Activated naive CD8-positive, alpha-beta T cell treated with anti-CD3 and anti-CD28 coated beads, Interleukin-2, amount 10 ng/mL, durations not matched to agents 7 days and 5 days (primary cell): ENCODE measurements at regions not wholly inside any gene's neighbourhood (a gene's known extent, or its start where the extent isn't known, plus 50 kb on each side); places are given as distances from the start of the nearest gene placed in this dataset.
"Not testable (repeated sequence)": the region's sequence is repeated elsewhere in the genome, so short reads cannot be mapped to it uniquely, and the experiment has no call there.

ENCODE experiments used
- ATAC-seq: fragments of 150-1000 bp; cut with Tn5 transposase; one replicate; pipeline ENCODE4 v1.10.0; 2021; ENCODE audit warnings: low read depth, moderate library complexity
- POLR2A ChIA-PET: fragments of 350-600 bp; sonication (Branson Sonifier 250); formaldehyde crosslinking; loops from one replicate; lab custom pipeline; 2021; ENCODE audit warnings: antibody characterized with exemption; lab: Charles Lee
- DNase-seq: peaks from one replicate; pipeline ENCODE4 v3.0.0; 2021
- H3K27ac Mint-ChIP-seq: one replicate; pipeline ENCODE4 v1.8.0; 2022; ENCODE audit warnings: mild to moderate bottlenecking, mixed read lengths
- H3K27me3 Mint-ChIP-seq: one replicate; pipeline ENCODE4 v1.8.0; 2022; ENCODE audit warnings: mild to moderate bottlenecking, moderate library complexity, mixed read lengths
- H3K36me3 Mint-ChIP-seq: one replicate; pipeline ENCODE4 v1.8.0; 2021; ENCODE audit warnings: mild to moderate bottlenecking, mixed read lengths
- H3K4me1 Mint-ChIP-seq: one replicate; pipeline ENCODE4 v1.8.0; 2021; ENCODE audit warnings: mixed read lengths
- H3K4me3 Mint-ChIP-seq: one replicate; pipeline ENCODE4 v1.8.0; 2022; ENCODE audit warnings: mild to moderate bottlenecking, moderate library complexity, mixed read lengths
- H3K9me3 Mint-ChIP-seq: one replicate; pipeline ENCODE4 v1.8.0; 2021; ENCODE audit warnings: mixed read lengths

DNA sequence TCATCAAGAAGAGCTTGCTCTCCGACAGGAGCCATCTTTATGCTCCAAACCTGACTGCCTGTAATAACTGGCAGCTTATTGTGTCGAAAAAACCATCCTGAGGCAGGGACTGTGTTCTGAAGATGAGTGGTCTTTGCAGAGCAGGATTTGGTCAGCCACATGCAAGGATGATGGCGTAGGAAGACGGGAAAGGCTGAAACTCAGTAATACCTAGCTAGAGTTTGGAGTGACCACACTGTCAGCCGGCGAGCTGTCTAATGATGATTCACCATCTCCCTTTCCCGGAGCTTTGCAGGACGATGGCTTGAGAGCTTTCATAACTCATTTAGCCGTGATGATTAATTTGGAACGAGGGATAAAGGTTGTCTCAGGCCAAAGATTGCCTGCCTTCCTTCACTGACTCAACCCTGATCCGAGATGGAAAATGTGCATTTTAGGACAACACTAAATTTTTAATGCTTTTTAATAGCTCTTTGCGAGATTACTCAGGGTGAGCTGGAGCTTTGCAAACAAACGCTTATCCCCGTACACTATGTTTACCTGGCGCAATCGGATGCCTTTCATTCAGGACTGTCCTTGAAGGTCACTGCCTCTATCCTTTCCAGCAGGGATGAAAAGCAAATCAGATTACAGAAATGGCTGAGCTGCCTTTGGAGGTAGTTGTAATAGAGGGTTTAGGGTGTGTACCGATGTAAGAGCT, 288.5 kb downstream of the ASMT start:
- H3K36me3 Mint-ChIP-seq: no peaks in the 10 kb centered on the region
- H3K4me3 Mint-ChIP-seq: no peak overlapping the region
- DNase-seq (no peak), ATAC-seq (no peak)
- H3K9me3 Mint-ChIP-seq: no peaks in the 10 kb centered on the region
- peaks cover 3% of the 10 kb centered on the region for H3K27me3 Mint-ChIP-seq
- no peak overlapping the region for H3K27ac Mint-ChIP-seq
- POLR2A ChIA-PET: no interaction called here
- H3K4me1 Mint-ChIP-seq: no peaks in the 10 kb centered on the region

DNA sequence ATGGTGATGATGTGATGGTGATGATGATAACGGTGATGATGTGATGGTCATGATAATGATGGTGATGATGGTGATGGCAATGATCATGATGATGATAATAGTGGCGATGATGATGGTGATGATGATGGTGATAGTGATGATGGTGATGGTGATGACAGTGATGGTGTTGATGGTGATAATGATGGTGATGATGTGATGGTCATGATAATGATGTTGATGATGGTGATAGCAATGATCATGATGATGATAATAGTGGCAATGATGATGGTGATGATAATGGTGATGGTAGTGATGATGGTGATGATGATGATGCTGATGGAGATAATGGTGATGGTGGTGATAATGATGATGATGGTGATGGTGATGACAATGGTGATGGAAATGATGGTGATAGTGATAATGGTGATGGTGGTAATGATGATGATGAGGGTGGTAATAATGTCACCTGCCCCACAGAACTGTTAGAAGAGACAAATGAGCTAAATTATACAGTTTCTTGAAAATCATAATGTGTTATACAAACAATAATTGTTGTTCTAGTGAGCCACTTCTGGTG, 289.9 kb downstream of the ASMT start:
- Mint-ChIP-seq H3K27me3 (peaks cover 3% of the 10 kb centered on the region), H3K4me3 (no peak overlapping the region), H3K36me3 (no peaks in the 10 kb centered on the region), H3K9me3 (no peaks in the 10 kb centered on the region), H3K4me1 (no peaks in the 10 kb centered on the region), H3K27ac (no peak overlapping the region)
- DNase-seq (no peak), ATAC-seq (no peak)
- POLR2A ChIA-PET: no interaction called here

DNA sequence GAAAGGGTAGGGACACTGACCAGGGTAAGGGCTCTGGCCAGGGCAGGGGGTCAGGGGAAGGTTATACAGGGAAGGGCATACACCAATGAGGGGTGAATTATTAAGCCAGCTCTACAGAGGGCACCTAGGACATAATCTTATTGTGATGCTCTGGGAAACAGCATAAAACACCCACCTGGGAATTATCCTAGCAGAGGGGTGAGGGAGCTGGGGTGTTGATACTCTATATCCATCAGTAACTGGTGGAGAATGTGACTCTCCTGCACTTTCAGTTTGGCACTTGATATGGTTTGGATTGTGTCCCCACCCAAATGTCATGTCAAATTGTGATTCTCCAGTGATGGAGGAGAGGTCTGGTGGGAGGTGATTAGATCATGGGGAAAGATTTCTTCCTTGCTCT, 291.2 kb downstream of the ASMT start:
- Mint-ChIP-seq H3K4me3 (no peak overlapping the region), H3K27me3 (no peaks in the 10 kb centered on the region), H3K4me1 (no peaks in the 10 kb centered on the region), H3K9me3 (no peaks in the 10 kb centered on the region), H3K36me3 (no peaks in the 10 kb centered on the region), H3K27ac (no peak overlapping the region)
- POLR2A ChIA-PET: no interaction called here
- ATAC-seq (no peak), DNase-seq (no peak)

DNA sequence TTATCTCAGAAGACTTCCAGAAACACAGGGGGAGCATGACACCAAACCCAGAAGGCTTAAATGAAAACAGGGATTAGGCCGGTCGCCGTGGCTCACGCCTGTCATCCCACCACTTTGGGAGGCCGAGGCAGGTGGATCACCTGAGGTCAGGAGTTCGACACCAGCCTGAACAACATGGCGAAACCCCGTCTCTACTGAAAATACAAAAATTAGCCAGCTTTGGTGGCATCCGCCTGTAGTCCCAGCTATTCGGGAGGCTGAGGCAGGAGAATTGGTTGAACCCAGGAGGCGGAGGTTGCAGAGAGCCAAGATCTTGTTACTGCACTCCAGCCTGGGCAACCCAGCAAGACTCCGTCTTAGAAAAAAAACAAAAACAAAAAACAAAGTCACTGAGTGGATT, 294.1 kb downstream of the ASMT start:
- DNase-seq, H3K9me3 Mint-ChIP-seq, H3K4me1 Mint-ChIP-seq, H3K36me3 Mint-ChIP-seq, ATAC-seq, H3K4me3 Mint-ChIP-seq, POLR2A ChIA-PET, H3K27ac Mint-ChIP-seq, H3K27me3 Mint-ChIP-seq: not testable (repeated sequence)

GRCh38 chrX:1909419-1910206, 294.8 kb downstream of the ASMT start:
- Mint-ChIP-seq H3K4me3 (no peak overlapping the region), H3K27me3 (no peaks in the 10 kb centered on the region), H3K4me1 (no peaks in the 10 kb centered on the region), H3K36me3 (no peaks in the 10 kb centered on the region), H3K9me3 (no peaks in the 10 kb centered on the region), H3K27ac (no peak overlapping the region)
- DNase-seq (no peak), ATAC-seq (no peak)
- POLR2A ChIA-PET: no interaction called here

DNA sequence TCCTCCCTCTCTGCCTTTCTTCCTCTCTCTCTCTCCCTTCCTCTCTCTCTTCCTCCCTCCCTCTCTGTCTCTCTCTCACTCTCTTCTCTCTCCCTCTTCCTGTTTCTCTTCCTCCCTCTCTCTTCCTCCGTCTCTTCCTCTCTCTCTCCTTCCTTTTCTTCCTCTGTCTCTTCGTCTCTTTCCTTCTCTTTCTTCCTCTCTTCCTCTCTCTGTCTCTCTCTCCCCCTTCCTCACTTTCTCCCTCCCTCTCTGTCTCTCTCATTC, 295.3 kb downstream of the ASMT start:
- H3K27ac Mint-ChIP-seq: no peak overlapping the region
- ATAC-seq (no peak), DNase-seq (no peak)
- H3K36me3 Mint-ChIP-seq: no peaks in the 10 kb centered on the region
- H3K4me3 Mint-ChIP-seq: no peak overlapping the region
- no peaks in the 10 kb centered on the region for H3K9me3 Mint-ChIP-seq
- POLR2A ChIA-PET: no interaction called here
- no peaks in the 10 kb centered on the region for H3K4me1 Mint-ChIP-seq
- no peaks in the 10 kb centered on the region for H3K27me3 Mint-ChIP-seq

DNA sequence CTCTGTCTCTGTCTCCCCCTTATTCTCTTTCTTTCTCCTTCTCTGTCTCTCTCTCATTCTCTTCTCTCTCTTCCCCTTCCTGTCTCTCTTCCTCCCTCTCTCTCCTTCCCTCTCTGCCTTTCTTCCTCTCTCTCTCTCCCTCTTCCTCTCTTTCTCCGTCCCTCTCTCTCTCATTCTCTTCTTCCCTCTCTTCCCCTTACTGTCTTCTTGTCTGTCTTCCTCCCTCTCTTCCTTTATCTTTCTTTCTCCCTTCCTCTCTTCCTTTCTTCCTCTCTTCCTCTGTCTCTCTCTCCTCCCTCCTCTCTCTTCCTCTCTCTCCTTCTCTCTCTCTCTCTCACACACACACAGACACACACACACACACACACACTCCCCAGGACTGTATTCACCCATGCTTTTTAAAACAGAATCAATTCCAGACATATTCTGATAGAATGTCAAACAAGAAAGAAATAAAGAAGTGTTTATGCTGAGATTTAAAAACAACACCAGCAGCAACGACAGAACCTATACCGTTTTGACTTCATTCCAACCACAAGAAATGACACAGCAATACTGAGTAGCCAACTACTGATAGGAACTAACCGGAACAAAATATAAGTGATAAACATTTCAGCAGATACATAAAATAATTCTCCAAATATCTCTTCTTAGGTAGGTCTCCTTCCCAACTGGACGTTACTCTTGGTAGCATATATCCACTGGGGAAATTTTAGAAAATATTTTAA, 296.7 kb downstream of the ASMT start:
- DNase-seq (no peak), ATAC-seq (no peak)
- POLR2A ChIA-PET: no interaction called here
- Mint-ChIP-seq H3K4me3 (no peak overlapping the region), H3K36me3 (no peaks in the 10 kb centered on the region), H3K27me3 (no peaks in the 10 kb centered on the region), H3K27ac (no peak overlapping the region), H3K9me3 (no peaks in the 10 kb centered on the region), H3K4me1 (no peaks in the 10 kb centered on the region)

GRCh38 chrX:1912193-1912592, 297.3 kb downstream of the ASMT start:
- Mint-ChIP-seq H3K27ac (no peak overlapping the region), H3K4me3 (no peak overlapping the region), H3K4me1 (no peaks in the 10 kb centered on the region), H3K27me3 (no peaks in the 10 kb centered on the region), H3K9me3 (no peaks in the 10 kb centered on the region), H3K36me3 (no peaks in the 10 kb centered on the region)
- no peak for DNase-seq
- POLR2A ChIA-PET: no interaction called here
- no peak for ATAC-seq

DNA sequence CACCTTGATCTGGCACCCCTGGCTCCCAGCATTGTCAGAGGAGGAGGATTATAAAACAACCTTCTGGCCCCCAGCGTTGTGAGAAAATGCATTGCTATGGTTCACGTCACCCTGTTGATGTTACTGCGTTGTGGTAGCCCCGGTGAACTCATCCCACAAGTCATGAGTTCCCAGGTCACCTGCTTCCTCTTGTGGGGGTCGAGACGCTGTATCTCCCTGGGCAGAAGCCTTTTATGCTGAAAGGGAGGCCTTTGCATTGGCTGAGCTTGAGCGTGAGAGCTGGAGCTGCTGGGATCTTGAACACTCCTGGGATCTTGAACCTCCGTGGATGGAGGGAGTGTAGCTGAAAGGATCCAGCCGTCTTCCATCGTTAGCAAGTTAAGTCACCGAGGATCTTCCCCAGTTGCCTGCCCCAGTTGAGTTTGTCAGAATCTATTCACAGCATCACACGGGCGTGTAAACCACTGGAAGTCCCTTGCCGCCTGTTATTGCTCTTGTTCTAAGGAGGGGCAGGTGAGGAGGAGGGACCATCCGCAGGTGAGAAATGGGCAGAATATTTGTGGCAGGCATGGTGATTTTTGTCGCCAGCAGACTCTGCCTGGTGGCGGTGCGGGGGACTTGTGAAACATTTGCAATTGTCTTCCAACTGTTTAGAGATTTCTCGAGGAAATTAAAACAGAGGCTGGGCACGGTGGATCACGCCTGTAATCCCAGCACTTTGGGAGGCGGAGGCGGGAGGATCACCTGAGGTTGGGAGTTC, 299.9 kb downstream of the ASMT start:
- H3K27me3 Mint-ChIP-seq: no peaks in the 10 kb centered on the region
- H3K4me3 Mint-ChIP-seq: no peak overlapping the region
- H3K27ac Mint-ChIP-seq: no peak overlapping the region
- DNase-seq: no peak
- ATAC-seq: no peak
- H3K9me3 Mint-ChIP-seq: no peaks in the 10 kb centered on the region
- no peaks in the 10 kb centered on the region for H3K36me3 Mint-ChIP-seq
- POLR2A ChIA-PET: no interaction called here
- H3K4me1 Mint-ChIP-seq: no peaks in the 10 kb centered on the region

- ATAC-seq: no peak
Measured at GRCh38 chrX:1918780-1919179, 303.9 kb downstream of the ASMT start.

DNA sequence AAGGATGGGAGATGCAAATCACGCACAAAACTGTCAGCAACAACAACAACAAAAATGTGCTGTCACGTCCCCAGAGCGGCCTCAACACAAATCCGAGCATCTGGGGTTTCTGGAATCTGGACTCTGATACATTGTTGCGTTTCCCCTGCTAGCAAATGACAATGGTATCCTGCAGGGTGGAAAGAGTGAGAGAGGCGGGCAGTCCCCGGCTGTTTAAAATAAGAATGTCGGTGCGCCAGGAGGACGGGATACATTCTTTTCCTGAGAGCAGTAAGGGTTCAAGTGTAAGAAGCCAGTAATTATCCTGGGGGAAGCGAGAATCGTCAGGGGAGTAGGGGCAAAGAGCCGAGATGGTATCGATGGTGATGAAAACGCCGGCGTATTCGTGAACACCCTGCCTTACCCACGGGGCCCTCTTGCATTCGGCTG, 310.2 kb downstream of the ASMT start:
- Mint-ChIP-seq H3K4me1 (no peaks in the 10 kb centered on the region), H3K4me3 (no peak overlapping the region), H3K27me3 (peaks cover 9% of the 10 kb centered on the region), H3K27ac (no peak overlapping the region), H3K36me3 (no peaks in the 10 kb centered on the region), H3K9me3 (no peaks in the 10 kb centered on the region)
- POLR2A ChIA-PET: no interaction called here
- ATAC-seq (no peak), DNase-seq (no peak)

More at GRCh38 chrX:1918780-1919179, 303.9 kb downstream of the ASMT start:
- no peak overlapping the region for H3K4me3 Mint-ChIP-seq
- H3K4me1 Mint-ChIP-seq: no peaks in the 10 kb centered on the region
- H3K9me3 Mint-ChIP-seq: no peaks in the 10 kb centered on the region
- no peaks in the 10 kb centered on the region for H3K36me3 Mint-ChIP-seq
- no peak for DNase-seq
- POLR2A ChIA-PET: no interaction called here
- H3K27me3 Mint-ChIP-seq: no peaks in the 10 kb centered on the region
- H3K27ac Mint-ChIP-seq: no peak overlapping the region

- H3K9me3 Mint-ChIP-seq: no peaks in the 10 kb centered on the region
- no peaks in the 10 kb centered on the region for H3K36me3 Mint-ChIP-seq
- H3K4me1 Mint-ChIP-seq: no peaks in the 10 kb centered on the region
- H3K4me3 Mint-ChIP-seq: no peak overlapping the region
- POLR2A ChIA-PET: no interaction called here
- DNase-seq (no peak), ATAC-seq (no peak)
- H3K27me3 Mint-ChIP-seq: peaks cover 9% of the 10 kb centered on the region
- no peak overlapping the region for H3K27ac Mint-ChIP-seq
Measured at GRCh38 chrX:1928805-1929204, 313.9 kb downstream of the ASMT start.

DNA sequence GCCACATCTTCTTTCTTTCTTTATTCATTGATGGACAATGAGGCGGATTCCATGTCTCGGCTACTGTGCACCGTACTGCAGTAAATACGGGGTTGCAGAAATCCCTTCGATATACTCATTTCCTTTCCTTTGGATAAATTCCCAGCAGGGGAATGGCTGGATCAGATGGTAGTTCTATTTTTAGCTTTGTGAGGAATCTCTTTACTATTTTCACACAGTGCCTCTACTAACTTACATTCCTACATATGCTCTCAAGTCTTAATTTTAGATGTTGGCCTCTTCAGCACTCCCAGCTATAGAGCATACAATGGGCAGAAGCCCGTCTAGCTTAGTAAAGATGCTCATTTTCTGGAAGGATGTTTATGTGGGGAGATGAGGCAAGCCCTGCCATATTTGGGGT, 317.4 kb downstream of the ASMT start:
- Mint-ChIP-seq H3K4me1 (no peaks in the 10 kb centered on the region), H3K9me3 (no peaks in the 10 kb centered on the region), H3K27me3 (no peaks in the 10 kb centered on the region), H3K36me3 (no peaks in the 10 kb centered on the region), H3K27ac (no peak overlapping the region), H3K4me3 (no peak overlapping the region)
- POLR2A ChIA-PET: no interaction called here
- DNase-seq: no peak
- ATAC-seq: no peak
